C4-2B (cell line): ENCODE measurements at regions not wholly inside any gene's neighbourhood (a gene's known extent, or its start where the extent isn't known, plus 50 kb on each side); places are given as distances from the start of the nearest gene placed in this dataset.

ENCODE experiments used
- CTCF ChIP-seq: fragments of 450-650 bp; conservative IDR thresholded peaks from 2 replicates; pipeline ENCODE4 v1.5.1; 2017; ENCODE audit warnings: mild to moderate bottlenecking
- ZFX ChIP-seq: fragments of 450-650 bp; IDR thresholded peaks from 2 replicates; pipeline ENCODE4 v1.6.1; 2017

GRCh38 chr1:60273185-60273584 is 199.6 kb upstream of the C1orf87 start:
- TF ChIP-seq CTCF (no peak), ZFX (no peak)
